Mammary epithelial cell (primary cell): ENCODE measurements at regions not wholly inside any gene's neighbourhood (a gene's known extent, or its start where the extent isn't known, plus 50 kb on each side); places are given as distances from the start of the nearest gene placed in this dataset.

Experiments used
- CTCF ChIP-seq, 2 donors: IDR thresholded peaks in 1 of 2; conservative IDR thresholded peaks in 1 of 2; 2 replicates each; pipeline ENCODE4 v1.5.1; 2011 to 2012; ENCODE audit warnings: inconsistent platforms in 2 of 2, low read length in 2 of 2, mild to moderate bottlenecking in 2 of 2, control low read depth in 1 of 2, low read depth in 1 of 2; ENCODE audit not compliant: insufficient read depth in 1 of 2; ENCODE audit errors: extremely low read depth in 1 of 2
- EZH2 ChIP-seq: IDR thresholded peaks from 2 replicates; pipeline ENCODE4 v1.6.1; 2012; ENCODE audit warnings: low read length, inconsistent platforms, borderline replicate concordance

GRCh38 chr2:207264310-207264709 is 98.6 kb upstream of the KLF7 start:
- TF ChIP-seq CTCF (conservative IDR thresholded peaks at IDR 0.05 in 1 of 2, IDR thresholded peaks at IDR 0.05 in 1 of 2; ENCODE audit: extremely low read depth in 1 of 2, insufficient read depth in 1 of 2, low read depth in 1 of 2, low read length in 2 of 2) (no peak), EZH2 (no peak)
